HL-60/S4 treated with retinoic acid at 250 ng/mL for 4 days and 3 days (cell line): ENCODE measurements at regions not wholly inside any gene's neighbourhood (a gene's known extent, or its start where the extent isn't known, plus 50 kb on each side); places are given as distances from the start of the nearest gene placed in this dataset.

ENCODE experiments used
- in situ Hi-C: fragments of 300-500 bp; cut with MboI; formaldehyde crosslinking; loops from 2 replicates; pipeline ENCODE4 v1.7.0; 2022; ENCODE audit warnings: low sequenced_read_pairs

DNA sequence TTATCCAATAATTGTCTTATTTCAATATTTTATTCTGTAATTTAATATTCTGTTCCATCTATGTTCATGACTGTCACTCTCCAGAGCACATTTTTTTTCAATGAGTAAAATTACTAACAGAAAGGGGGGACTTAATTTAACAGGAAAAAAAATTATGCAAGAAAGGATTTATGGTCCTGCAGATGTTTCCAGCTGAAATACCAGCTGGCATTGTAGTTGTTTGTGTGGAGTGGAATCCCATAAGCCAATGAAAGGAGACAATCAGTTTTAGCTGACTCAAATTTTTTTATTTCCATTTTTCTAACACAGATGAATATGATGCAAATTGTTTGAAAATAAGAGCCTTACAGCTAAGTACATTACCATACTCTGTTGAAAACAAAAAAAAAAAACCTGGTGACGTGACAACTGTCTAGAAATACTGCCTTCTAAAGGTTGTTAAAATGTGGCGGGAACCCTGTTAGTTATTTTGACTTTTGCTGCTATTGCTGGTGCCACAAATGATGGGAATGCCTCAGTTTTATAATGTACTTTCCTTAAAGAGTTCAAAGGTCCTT lies 389.1 kb downstream of the ETS1 start:
- in situ Hi-C loops: loop anchor here (25.0 kb wide), 2 partner anchors 439 to 639 kb away; no protein-coding TSS in a partner anchor

DNA sequence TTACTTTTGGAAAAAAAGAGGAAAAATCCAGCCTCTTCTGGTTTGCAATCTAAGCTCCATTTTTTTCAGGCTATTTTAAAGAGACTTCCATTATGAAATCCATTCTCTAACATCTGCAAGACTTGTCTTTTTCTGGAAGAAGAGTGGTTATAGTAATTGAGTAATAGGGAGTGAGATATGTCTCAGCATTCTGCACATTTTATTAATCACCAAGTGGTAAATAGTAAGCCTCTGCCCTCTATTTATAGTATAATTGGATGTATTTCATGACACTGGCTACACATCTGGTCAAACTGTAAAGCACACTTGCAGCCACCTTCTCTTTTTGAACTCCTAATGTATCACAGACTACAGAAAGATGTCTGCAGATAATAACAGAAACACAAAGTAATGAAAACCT lies 391.1 kb downstream of the ETS1 start:
- in situ Hi-C loops: loop anchor here (25.0 kb wide), 2 partner anchors 441 to 641 kb away; no protein-coding TSS in a partner anchor

DNA sequence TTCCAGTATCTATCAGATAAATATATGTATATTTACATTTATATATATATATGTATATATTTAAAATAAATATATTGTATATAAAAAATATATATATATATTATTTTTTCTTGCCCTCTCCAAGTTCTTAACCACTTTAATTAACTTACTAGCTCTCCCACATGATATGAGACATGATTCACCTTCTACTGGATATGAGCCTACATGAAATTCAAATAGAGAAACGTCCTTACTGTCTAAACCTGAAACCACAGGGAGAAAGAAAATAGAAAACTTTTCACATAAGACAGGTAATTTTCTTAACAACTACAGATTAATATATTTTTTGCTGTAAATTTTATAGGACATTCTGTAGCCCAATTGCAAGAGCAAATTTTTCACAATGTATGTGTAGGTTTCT lies 391.6 kb downstream of the ETS1 start:
- in situ Hi-C loops: loop anchor here (25.0 kb wide), 2 partner anchors 442 to 642 kb away; no protein-coding TSS in a partner anchor

DNA sequence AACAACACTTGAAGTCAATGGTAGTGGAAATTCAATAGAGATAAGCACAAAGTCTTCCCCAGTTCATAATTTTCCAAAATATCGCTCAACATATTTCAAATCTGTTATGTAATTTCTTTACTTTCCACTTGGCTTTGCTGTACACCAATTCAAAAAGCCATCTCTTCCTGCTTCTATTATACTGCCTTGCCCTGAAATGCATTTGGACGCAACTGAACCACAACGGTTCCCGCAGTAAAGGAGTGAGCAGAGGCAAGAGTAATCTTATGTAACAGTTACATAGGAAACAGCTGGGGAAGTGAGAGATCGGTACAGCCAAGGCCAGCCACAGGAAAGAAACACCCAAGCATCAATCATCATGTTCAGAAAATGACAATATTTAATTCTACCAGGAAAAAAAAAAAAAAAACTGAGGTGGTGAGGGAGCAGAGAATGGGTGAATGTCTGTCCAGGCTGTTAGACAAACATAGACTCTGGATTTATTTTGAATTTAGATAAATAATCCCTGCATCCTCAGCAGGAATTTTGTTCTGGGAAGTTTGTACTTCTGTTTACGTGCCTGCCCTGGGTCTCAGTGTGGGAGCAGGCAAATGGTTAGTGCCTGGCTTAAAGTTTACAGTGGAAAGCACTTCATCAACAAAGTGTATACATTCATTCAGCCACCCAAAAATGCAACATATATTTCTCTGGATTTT lies 392.2 kb downstream of the ETS1 start:
- in situ Hi-C loops: loop anchor here (25.0 kb wide), 2 partner anchors 442 to 642 kb away; no protein-coding TSS in a partner anchor

DNA sequence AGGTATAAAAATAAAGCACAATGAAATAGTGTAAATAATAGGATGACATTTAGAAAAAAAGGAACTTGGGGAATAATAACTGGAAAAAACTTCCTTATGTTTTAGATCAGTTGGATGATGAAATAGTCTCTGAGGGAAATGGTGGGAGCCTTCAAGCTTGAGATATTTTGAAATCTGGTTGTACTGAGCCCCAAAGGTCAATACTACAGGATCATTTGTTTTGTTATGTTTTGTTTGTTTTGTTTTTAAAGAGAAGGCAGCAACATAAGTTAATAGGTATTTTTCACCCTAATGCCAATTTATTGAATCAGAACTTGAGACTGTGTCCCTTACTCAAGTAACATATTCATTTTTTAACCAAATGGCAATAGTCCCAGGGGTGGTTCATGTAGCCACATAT lies 393.1 kb downstream of the ETS1 start:
- in situ Hi-C loops: loop anchor here (25.0 kb wide), 2 partner anchors 443 to 643 kb away; no protein-coding TSS in a partner anchor

DNA sequence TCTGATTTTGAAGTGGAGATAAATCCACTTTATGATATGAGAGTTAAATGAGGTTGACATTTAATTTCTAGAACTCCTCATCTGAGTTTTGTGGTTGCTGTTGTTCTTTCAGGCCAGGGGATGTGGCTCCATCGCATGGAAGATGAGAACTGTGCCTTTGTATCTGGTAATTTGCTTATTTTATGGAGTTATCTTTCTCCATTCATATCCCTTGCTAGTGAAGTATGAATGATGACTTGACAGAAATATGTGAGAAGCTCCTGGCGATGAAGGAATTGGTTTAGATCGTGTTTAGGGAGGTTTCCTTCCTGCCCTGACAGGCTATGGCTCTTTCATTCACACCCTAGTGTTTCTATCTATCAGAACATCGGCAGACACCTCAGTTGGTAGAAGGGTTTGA lies 393.7 kb downstream of the ETS1 start:
- in situ Hi-C loops: loop anchor here (25.0 kb wide), 2 partner anchors 444 to 644 kb away; no protein-coding TSS in a partner anchor

DNA sequence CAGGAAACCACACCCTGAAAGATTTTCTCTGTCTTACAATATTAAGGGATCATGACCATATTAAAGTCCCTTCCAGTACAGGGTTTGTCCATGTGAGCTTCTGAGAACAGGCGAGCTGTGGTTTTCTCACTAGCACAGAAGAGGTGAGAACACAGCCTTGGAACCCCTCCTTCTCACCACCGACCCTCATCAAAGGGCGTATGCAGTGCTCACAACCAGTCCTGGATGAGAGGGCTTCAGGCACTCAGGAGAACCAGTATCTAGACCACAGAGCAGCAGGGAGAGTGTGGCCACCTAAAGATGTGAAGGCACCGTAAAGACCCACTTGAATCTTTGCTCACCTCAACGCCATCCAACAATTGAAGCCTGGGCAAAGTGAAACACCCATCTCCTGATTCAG lies 397.0 kb downstream of the ETS1 start:
- in situ Hi-C loops: loop anchor here (25.0 kb wide), 2 partner anchors 447 to 647 kb away; no protein-coding TSS in a partner anchor

DNA sequence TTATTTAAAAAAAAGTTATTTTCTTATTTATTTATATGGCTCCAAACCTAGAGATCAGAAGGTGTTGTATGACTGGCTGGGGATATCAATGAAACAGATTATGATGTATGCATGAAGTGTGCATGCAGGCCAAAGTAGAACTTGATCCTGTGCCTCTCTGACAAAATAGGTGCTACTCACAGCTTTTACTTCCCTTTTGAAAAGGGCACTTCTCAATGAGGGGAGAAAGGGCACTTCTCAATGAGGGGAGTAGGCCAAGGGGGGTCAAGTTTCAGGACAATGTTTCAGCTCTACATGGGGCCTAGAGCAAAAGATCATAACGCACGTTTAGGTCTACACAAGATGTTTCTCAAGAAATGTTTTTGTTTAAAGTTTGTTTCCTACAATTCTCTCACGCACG lies 397.5 kb downstream of the ETS1 start:
- in situ Hi-C loops: loop anchor here (25.0 kb wide), 2 partner anchors 447 to 647 kb away; no protein-coding TSS in a partner anchor

DNA sequence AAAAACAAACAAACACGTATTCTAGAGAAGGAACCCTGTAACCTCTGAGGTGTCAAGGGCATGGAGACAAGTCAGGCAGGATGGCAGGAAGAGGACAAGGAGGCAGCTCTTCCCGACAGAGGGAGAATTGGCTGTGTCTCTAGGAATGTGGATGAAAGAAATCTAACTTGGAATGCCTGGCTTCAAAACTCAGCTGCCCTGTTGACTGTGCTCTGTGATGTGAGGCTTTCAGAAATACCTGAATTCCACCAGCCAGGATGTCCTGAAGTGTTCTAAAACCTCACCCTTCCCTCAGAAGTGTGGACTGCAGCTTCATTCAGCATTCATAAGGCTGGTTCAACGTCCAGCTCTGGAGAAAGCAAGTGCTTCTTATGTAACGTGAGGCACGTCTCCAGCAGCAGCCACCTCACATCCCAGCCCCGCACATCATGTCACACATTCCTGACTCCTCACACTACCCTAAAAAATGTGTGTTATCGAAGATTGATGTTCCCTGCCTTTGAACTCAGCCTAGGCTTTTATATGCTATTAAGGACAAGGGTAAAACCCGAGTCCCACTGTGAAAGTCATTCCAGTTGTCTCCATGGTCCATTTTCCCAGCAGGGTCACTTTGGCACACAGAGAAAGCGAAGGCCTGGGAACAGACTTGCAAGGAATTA lies 398.9 kb downstream of the ETS1 start:
- in situ Hi-C loops: loop anchor here (25.0 kb wide), 2 partner anchors 449 to 649 kb away; no protein-coding TSS in a partner anchor

DNA sequence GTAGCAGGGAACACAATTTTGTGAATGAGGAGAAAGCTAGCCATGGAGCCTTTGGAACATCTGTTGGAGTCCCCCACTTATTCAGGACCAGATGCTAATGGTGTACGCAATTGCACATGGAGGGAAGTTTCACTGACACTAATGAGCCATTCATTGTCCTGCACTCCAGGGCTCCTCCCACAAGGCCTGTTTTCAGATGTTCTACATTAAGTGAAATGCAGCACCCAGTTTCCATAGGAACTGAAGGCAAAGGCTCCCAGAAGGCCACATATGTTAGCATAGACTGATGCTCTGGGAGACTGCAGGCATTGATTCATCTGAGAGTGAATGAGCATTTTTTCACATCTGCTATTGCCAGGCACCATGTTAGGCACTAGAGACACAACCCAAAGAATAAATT lies 399.5 kb downstream of the ETS1 start:
- in situ Hi-C loops: loop anchor here (25.0 kb wide), 2 partner anchors 449 to 649 kb away; no protein-coding TSS in a partner anchor

DNA sequence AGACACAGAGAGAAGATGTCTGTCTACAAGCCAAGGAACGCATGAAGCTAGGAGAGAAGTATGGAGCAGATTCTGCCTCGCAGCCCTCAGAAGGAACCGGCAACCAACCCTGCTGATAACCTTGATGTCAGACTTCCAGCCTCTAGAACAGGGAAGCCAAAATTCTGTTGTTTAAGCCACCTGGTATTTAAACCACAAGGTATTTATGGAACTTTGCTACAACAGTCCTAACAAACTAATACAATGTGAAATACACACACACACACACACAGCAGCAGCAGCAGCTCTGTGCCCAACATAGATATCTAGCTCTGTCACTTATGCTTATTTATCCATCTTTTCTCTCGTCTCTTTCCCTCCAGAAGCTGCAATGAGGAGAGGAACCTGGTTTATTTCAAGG lies 400.0 kb downstream of the ETS1 start:
- in situ Hi-C loops: loop anchor here (25.0 kb wide), 2 partner anchors 450 to 650 kb away; no protein-coding TSS in a partner anchor

DNA sequence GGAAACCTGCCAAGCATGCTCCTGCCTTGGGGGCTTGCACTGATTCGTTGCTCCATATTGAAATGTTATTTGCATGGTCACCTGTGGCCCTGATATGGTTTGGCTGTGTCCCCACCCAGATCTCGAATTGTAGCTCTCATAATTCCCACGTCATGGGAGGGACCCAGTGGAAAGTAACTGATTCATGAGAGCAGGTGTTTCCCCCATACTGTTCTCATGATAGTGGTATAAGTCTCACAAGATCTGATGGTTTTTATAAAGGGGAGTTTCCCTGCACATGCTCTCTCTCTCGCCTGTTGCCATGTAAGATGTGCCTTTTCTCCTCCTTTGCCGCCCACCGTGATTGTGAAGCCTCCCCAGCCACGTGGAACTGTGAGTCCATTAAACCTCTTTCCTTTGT lies 402.4 kb downstream of the ETS1 start:
- in situ Hi-C loops: loop anchor here (25.0 kb wide), 2 partner anchors 452 to 652 kb away; no protein-coding TSS in a partner anchor

DNA sequence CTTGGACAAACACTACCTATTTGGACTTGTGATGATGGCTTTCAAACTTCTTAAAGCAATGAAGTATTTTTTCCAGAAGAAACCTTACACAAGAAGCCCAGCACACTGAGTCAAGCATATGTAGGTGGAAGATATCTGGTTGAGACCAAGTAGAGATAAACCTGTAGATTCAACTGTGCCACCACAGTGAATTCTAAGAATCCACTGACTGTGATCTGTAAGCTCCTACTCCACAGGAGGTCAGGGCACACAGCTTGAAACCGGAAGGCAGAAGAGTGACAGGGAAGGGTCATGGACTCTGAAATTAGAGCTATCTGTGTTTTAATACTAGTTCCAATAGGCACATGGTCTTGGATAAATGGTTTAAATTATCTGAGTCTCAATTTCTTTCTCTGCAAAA lies 404.5 kb downstream of the ETS1 start:
- in situ Hi-C loops: loop anchor here (25.0 kb wide), 2 partner anchors 454 to 654 kb away; no protein-coding TSS in a partner anchor

DNA sequence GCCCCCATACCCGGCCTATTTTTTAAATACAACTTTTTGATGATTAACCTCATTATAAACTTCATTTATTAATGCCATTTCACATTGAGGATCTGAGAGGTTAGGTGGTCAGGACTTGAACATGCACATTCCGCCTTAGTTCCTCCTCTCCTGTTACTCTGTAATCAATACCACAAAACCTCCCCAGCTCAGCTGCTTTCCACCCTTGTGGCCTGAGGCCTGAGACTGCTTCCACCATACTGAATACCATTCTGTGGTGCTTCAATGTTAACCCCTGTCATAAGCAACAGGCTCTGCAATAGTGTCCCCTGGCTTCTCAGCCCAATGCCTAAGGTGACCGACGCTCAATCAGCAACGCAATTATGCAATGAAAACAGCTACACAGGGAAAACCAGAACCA lies 405.4 kb downstream of the ETS1 start:
- in situ Hi-C loops: loop anchor here (25.0 kb wide), 2 partner anchors 455 to 655 kb away; no protein-coding TSS in a partner anchor

DNA sequence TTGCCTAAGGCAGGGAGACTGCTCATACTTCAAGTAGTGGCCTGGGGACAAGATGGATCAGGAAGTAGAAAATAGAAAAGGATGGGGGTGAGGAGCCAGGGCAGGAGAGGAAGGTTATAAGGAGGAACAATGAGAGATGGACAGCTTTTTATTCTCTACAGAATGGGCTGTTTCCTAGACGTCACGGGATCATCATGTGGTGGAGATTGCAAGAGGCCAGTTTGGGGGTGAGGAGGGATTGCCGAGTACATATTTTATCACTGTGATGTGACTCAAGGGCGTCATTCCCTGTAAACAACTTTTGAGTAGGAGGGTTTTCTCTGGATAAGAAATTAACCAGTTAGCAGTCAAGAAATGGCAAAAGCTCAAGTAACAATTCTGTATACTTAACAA lies 406.3 kb downstream of the ETS1 start:
- in situ Hi-C loops: loop anchor here (25.0 kb wide), 2 partner anchors 456 to 656 kb away; no protein-coding TSS in a partner anchor

DNA sequence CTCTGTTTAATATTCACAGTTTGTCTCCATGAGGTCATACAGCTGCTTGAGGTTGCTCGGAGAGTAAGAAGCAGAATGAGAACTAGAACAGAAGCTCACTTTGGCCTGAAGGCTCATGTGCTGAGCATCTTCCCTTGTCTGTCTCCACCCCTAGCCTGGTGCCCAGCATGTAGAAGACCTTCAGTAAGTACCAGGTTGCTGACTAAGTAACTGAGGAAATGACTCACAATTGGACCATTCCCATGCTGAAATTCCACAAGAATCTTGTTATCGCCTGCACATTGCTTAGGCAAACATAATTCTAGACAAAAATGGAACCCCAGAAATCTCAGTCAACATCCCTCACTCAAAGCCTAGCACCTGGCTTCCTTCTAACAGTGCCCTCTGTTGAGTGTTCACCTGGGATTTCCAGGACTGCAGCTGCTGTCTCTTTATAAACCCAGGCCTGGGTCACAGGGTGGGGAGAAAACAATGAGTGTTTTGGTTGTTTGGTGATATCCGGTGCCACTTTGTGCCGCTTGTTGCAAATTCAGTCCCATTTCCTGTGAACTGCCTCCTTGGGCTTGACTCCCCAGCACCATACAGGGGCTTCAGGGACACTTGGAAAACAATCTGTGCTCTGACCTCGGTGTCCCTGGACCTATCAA lies 406.8 kb downstream of the ETS1 start:
- in situ Hi-C loops: loop anchor here (25.0 kb wide), 2 partner anchors 457 to 657 kb away; no protein-coding TSS in a partner anchor

DNA sequence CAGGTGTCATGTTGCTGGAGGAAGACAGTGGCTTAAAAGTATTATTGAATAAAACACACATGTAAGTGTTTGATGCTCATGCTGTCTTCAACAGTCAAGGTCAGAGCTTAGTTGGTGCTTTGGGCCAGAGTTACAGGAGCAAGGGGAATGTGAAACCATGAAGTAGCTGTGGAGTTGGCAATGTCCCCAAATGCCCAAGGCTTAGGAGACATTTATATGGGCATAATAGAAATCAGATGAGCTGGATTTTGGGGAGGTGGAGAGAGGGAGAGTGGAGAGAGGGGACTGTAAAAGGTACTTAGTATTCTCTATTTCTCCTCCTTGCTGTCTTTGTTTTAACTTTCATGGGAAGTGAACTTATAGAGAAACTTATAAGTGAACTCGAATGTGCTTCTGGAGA lies 407.8 kb downstream of the ETS1 start:
- in situ Hi-C loops: loop anchor here (25.0 kb wide), 2 partner anchors 458 to 658 kb away; no protein-coding TSS in a partner anchor

DNA sequence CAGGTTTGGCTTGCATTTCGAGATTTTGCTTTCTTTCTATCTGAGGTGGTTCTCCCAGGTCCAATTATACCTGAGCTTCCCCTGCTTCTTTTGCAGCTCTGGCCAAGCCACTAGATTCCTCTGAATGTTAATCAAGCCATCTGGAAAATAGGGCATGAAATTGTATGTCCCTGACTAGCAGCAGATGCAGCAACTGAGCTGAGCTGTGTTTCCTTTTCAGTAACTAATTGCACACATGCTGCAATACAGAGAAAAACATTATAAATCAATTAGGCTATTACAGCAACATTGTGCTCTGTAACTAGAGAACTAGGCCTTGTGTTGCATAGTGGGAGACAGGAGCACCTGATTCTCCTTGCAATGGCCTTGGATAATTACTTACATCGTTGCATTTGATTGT lies 408.3 kb downstream of the ETS1 start:
- in situ Hi-C loops: loop anchor here (25.0 kb wide), 2 partner anchors 458 to 658 kb away; no protein-coding TSS in a partner anchor

DNA sequence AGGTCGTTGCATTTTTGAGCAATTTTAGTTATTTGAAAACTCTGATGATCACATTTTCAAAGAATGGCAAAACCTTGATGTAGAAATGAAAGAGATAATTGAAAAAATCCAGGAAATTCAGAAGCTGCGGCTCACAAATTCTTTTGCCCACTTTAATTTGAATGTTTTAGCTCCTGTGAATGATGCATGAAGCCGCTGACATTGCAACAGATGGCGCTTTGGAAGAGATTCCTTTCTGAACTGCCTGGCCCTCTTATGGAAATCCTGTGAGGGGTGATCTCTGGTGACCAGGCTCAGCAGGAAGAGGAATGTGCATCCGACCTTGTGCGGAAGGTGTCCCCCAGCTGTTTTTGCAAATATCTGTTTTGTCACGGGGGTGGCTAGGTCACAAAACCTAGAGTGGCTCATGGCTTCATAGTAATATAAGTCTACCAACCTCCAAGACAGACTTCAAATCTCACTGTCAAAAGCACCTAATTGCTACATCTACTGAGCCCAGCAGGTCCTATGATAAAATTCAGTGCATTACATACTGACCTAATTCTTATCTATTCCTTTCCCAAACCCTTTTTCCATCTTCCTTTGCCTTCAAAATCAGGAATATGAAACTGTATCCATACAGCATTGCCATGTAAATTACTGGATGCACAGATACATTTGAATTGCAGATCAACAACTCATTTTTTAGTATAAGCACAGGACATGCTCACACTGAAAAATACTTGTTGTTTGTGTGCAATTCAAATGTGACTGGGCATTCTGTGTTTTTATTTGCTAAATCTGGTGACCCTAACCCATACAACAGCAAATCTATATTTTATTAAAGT lies 412.7 kb downstream of the ETS1 start:
- in situ Hi-C loops: loop anchor here (25.0 kb wide), 3 partner anchors 137 to 663 kb away; no protein-coding TSS in a partner anchor
